ENCODE measurements at regions not wholly inside any gene's neighbourhood (a gene's known extent, or its start where the extent isn't known, plus 50 kb on each side); places are given as distances from the start of the nearest gene placed in this dataset.

- TF ChIP-seq POLR2A (IDR thresholded peaks at IDR 0.05; ENCODE audit: low read depth, low read length) (no peak), POLR2AphosphoS5 (IDR thresholded peaks at IDR 0.05; ENCODE audit: low read depth, low read length) (no peak), PAX5 (IDR thresholded peaks at IDR 0.05; ENCODE audit: insufficient read depth, low read length, severe bottlenecking) (no peak), TAF1 (IDR thresholded peaks at IDR 0.05; ENCODE audit: low read depth, low read length) (no peak)
Measured at GRCh38 chr13:48910686-48911085, 65.0 kb upstream of the FNDC3A start.

All from GM12891 (cell line).